Endothelial cell of umbilical vein (primary cell): ENCODE measurements at regions not wholly inside any gene's neighbourhood (a gene's known extent, or its start where the extent isn't known, plus 50 kb on each side); places are given as distances from the start of the nearest gene placed in this dataset.

Experiments used
- CTCF ChIP-seq, 2 donors: IDR thresholded peaks; 1 replicate in 1 of 2; 2 replicates in 1 of 2; pipeline ENCODE4 v1.5.1; 2011; ENCODE audit warnings: low read length in 2 of 2, mild to moderate bottlenecking in 2 of 2, moderate library complexity in 2 of 2, control low read depth in 1 of 2, inconsistent platforms in 1 of 2, low read depth in 1 of 2; ENCODE audit not compliant: insufficient read depth in 1 of 2; ENCODE audit errors: extremely low read depth in 1 of 2
- EZH2 ChIP-seq: IDR thresholded peaks from 2 replicates; pipeline ENCODE4 v1.6.1; 2012; ENCODE audit warnings: borderline replicate concordance, low read depth, mild to moderate bottlenecking, moderate library complexity, low read length, inconsistent platforms; ENCODE audit not compliant: severe bottlenecking
- JUN ChIP-seq: IDR thresholded peaks from 2 replicates; pipeline ENCODE4 v1.6.1; 2011; ENCODE audit warnings: borderline replicate concordance, low read depth; ENCODE audit not compliant: insufficient read length, insufficient read depth
- MYC ChIP-seq: IDR thresholded peaks from one replicate; pipeline ENCODE4 v1.6.1; 2011; ENCODE audit warnings: mild to moderate bottlenecking, low read depth, low read length
- POLR2A ChIP-seq: IDR thresholded peaks from 2 replicates; pipeline ENCODE4 v1.6.1; 2012; ENCODE audit warnings: low read depth, mild to moderate bottlenecking, control low read depth, low read length
- POLR2AphosphoS5 ChIP-seq: IDR thresholded peaks from 2 replicates; pipeline ENCODE4 v1.6.1; 2012; ENCODE audit warnings: low read depth, mild to moderate bottlenecking, control low read depth, low read length, moderate library complexity; ENCODE audit not compliant: insufficient read depth
- TF ChIP-seq, protein P1 (sequence below): IDR thresholded peaks from 2 replicates; pipeline ENCODE4 v1.6.1; 2011; ENCODE audit not compliant: insufficient read depth, insufficient read length

GRCh38 chr5:160921423-160922285 is 69.6 kb upstream of the ATP10B start:
- TF ChIP-seq CTCF (IDR thresholded peaks at IDR 0.05; ENCODE audit: extremely low read depth in 1 of 2, insufficient read depth in 1 of 2, low read depth in 1 of 2, low read length in 2 of 2) = no peak
- TF ChIP-seq POLR2A = no peak
- TF ChIP-seq, protein P1, sequence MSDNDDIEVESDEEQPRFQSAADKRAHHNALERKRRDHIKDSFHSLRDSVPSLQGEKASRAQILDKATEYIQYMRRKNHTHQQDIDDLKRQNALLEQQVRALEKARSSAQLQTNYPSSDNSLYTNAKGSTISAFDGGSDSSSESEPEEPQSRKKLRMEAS = no peak
- no peak for TF ChIP-seq JUN
- TF ChIP-seq MYC = no peak
- no peak for TF ChIP-seq POLR2AphosphoS5
- no peak for TF ChIP-seq EZH2
